ENCODE measurements at regions not wholly inside any gene's neighbourhood (a gene's known extent, or its start where the extent isn't known, plus 50 kb on each side); places are given as distances from the start of the nearest gene placed in this dataset.
"Not testable (repeated sequence)": the region's sequence is repeated elsewhere in the genome, so short reads cannot be mapped to it uniquely, and the experiment has no call there.

DNA sequence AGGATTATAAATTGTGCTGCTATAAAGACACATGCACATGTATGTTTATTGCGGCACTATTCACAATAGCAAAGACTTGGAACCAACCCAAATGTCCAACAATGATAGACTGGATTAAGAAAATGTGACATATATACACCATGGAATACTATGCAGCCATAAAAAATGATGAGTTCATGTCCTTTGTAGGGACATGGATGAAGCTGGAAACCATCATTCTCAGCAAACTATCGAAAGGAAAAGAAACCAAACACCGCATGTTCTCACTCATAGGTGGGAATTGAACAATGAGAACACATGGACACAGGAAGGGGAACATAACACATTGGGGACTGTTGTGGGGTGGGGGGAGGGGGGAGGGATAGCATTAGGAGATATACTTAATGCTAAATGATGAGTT lies 67.8 kb upstream of the ETV3 start:
- not testable (repeated sequence) for DNase-seq

DNA sequence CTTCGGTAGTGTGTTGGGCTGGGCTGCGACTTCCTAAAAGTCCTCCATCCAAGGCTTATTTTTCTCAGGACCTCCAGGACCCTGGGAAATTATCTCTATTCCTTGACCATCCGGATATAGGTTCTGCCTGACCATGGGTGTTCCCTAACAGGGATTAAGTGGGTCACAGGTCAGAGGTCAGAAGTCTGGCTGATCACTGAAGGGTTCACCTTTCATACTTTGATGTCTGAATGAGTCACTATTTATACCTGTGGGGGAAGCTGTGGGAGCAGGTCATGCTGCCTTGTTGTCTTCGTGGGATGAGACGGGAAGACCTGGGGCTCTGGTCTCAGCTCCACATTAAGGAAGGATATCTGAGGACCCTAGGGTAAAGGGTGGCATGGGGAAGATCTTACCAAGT lies 65.0 kb upstream of the ETV3 start:
- DNase-seq, result no peak

DNA sequence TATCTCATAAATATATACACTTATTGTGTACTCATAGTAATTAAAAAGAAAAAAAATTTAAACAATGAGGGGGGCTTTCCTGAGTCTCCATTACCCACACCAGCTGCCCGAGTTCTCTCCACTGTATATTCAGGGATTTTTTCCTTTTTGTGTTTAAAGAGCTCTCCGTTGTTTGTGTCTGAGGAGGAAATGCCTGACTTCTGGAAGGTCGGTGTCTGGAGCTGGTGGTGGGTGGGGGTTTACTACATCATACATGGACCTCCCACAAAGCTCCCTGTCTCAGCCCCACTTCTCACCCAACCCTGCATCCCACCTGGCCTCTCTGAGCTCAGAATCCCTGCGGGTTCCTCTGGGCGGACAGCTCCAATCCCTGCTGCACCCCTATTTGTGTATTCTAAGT lies 64.1 kb upstream of the ETV3 start:
- DNase-seq, result no peak

DNA sequence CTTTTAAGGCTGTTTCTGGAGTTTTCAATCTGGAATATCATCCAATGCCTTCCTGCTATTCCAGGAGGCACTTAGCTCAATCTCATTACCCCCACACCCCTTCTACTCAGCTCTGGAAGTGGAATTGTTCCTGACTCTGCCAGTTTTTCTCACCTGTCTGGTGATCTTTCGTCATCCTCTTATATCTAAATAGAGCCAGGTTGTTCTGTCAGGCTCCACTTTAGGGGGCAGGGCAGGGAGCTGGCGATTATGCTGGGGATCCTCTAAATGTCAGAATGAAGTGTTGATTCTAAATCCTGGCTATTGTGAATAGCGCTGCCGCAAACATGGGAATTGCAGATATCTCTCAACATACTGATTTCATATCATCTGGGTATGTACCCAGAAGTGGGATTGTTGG lies 63.6 kb upstream of the ETV3 start:
- DNase-seq, result no peak

DNA sequence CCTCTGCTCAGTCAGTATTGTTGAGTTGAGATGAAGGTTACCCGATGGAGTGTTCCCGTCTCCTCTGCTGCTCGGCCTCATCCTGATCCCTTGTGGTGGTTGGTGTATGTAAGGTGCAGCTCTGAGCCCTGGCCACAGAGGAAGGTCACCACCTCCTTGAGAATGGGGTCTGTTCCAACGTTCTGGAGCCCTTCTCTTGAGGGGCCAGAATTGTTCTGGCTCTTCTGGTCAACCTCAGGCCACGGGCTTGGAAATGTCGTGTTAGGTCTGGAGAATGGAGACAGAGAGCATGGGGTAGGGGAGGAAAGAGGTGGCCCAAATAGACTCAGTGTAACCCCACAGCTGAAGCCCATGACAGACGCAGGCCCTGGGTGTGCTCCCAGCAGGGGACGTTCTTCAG lies 62.3 kb upstream of the ETV3 start:
- DNase-seq, result no peak

DNA sequence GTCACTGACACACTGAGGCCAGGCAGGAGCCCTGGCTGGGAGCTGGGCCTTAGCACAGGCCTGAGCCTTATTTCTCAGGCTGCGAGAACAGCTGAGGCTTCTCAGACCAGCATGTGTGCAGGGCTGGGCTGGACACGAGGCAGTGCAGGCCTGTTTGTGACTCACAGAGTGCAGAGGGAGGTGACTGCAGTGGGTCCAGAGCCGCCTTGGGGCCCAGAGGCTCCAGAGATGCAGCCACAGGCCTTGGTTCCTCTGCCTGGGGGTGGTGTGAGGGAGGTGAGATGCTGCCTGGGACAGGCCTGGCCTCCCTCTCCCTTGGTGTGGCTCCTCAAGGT lies 61.2 kb upstream of the ETV3 start:
- no peak for DNase-seq

DNA sequence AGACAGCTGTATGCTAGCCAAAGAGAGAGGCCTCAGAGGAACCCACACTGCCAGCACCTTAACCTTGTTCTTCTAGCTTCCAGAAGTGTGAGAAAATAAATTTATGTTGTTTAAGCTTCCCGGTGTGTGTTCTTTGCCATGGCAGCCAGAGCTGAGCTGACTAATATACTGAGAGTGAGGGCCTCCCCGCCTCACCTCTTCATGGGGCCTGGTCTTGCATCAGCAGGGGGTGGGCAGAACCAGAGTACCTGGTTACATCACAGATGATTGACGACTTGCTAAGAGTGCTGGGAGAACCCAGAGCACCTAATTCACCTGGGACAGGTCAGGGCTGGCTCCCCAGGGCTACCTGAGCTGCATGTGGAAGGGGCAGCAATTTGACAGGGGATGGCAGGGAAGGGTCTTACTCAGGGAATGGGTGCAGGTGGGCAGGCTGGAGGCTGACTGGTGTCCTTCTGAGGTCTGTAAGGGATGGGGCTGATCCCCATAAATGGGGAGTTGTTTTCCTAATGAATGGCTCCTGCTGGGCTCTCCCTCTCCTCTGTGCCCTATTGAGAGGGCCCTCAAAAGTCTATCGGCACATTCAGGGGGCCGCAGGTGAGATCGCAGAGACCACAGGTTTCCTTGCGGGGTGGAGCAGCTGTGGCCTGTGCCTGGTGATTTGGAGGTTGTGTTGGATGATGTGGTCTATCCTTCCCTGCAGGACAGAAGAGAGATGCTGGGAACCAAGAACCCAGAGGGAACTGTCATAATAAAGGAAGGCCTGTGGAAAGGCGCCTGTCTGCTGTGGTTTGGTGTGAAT lies 60.6 kb upstream of the ETV3 start:
- no peak for DNase-seq

DNA sequence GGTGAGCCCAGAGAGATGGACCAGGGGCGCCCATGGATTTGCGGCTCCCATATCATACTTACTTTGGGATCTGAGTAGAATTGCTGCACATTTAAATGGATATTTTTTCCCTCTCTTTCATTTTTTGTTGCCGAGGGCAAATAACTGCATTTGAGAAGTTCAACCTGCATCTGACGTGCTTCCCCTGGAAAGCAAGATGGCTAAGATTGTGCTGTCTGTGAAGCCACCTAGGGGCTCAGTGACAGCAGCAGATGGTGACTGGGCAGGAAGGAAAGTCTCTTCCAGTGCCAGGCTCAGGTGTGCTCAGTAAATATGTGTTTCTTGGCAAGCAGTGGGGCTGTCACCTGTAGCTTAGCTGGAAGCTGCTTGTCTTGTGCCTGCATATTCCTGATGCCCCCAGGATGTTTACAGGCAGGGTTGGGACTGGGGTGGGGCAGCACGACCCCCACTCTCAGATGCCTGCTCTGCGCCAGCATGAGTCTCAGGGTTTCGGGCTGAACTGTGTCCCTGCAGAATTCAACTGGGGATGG lies 59.8 kb upstream of the ETV3 start:
- no peak for DNase-seq

DNA sequence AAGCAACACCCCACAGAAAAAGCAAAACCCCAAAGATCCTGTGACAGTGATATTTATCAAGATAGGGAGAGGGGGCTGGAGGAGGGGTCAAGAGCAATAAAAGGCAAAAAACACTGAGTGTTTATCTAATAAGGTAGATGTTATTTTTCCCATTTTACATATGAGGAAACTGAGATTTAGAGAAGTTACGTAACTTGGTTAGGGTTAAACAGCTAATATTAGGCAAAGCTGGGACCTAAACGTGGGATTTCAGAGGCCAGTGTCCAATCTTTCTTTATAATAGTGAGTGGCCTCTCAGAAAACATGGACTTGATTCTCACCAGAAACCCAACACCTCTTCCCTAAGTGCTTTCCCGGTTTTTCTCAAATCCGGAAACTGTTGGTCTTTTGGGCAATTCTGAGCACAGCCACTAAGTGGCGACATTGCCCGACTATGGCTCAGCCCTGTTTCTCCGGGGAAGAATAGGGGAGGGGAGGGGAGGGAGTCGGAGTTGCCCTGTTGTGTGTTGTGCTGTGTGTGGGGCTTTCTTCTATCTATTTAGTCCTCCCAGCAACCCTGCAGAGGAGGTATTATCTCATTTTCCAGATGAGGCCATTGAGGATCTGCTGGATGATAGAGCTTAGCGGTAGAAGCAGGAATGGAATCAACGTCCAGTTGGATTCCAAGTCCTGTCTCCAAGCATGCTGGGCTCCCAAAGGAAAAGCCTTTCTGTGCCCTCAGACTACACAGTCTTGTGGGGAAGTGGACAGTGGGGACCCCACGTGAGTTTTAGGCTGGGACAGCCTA lies 58.7 kb upstream of the ETV3 start:
- DNase-seq, result peak; percentile 28

DNA sequence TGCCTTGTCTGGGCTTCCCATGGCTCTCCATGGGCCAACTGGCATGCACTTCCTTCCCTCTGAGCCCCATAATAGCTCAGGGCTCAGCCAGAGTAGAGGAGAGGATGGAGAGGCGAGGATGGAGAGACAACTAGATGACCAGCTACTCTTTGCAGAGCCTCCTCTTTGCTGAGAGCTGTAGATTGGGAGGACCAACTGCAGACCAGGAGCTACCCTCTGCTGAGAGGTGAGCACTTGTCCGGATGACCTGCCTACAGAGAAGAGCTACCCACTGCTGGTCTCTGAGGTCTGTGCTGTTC lies 58.0 kb upstream of the ETV3 start:
- DNase-seq, result no peak

DNA sequence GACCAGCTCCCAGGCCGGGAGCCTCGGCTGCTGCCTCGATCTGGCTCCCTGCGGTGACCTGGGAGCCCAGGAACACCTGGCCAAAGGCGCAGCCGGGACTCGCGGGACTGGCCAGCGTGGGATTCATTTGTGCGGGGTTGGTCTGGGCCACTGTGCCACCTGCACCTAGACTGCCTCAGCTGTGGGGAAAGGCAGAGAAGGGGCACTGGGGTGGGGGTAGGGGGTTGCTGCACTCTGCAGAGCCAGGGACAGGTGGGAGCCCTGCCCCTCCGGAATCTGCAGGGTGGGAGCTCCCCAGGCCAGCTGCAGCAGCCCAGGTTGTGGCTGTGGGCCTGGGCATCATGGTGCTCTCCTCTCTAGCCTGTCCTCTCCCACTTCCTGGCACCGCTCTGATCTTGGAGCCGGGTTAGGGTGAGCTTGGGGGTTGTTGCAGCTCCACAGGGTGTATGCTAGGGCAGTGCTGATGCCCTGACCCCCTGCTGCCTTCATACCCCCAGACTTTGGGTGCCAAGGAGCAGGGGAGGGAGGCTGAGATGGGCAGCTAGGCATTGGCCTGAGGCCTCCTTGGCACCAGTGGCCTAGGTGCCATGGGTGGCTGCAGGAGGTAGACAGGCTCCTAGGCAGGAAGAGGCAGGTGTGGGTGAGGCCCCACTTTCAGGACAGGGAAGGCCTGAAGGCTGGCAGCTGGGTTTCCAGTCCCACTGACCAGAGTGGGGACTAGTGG lies 57.5 kb upstream of the ETV3 start:
- no peak for DNase-seq

DNA sequence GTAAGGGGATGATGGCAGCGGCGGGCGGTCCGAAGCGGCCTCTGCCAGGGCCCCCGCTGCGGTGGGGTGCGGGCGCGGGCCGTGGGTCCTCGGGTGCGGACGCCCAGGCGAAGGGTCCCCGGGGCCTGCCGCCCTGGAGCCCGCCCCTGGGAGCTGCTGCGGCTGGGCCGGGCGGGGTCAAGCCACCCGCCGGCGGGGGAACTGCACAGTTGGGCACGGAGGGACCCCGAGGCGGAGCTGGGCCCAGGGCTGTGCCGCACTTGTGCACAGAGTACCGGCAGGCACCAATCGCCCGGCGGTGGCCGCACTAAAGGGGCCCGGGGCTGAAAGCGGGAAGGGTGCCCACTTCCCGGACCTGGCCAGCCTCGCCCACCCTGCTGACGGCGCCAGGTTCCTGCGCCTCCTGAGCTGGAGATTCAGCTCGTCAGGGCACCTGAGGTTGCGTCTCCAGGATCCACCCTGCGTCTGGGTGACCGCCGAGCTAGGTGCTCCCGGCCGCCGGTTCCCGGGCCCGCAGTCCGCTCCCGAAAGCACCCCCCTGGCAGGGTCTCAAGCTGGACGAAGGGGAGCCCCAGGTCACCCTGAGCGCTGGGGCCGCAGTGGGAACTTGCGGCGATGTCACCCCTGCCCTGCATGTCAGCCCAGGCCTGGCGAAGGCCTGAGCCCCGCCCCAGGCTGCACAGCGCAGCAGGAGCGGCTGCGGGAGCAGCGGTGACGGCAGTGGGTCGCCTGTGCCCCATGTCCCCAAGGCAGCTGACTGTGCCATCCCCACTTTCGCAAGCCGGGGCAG lies 56.7 kb upstream of the ETV3 start:
- no peak for DNase-seq

DNA sequence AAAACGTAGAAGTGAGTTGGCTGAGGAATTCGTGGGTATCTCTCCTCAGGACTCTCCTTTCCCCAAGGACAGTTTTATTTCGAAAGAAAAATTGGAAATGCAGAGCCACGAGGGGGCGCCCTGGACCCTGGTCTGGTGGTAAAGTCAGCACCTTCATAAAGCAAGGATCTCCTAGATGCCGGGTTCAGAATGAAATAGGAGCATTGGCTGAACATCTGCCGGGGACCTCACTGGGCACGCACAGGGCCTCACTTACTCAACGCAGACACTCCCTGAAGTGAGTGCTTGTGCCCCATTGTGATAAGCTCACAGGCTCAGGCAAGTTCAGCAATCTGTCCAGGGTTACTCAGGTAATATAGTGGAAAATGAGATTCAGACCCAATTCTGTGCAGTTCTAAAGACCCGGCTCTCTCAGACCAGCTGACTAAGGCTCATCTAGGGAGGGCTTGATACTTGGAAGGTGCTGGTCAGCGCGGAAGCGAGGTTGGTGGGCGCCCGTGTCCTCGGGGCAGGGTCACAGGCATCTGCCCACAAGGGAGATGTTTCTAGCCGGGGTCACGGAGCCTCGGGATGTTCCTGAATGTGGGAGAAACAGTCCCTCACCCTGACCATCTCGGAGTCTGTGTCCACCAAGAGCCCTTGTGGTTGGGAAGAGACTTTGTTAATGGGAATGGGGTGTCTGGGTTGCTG lies 55.7 kb upstream of the ETV3 start:
- DNase-seq, result peak; percentile 77

DNA sequence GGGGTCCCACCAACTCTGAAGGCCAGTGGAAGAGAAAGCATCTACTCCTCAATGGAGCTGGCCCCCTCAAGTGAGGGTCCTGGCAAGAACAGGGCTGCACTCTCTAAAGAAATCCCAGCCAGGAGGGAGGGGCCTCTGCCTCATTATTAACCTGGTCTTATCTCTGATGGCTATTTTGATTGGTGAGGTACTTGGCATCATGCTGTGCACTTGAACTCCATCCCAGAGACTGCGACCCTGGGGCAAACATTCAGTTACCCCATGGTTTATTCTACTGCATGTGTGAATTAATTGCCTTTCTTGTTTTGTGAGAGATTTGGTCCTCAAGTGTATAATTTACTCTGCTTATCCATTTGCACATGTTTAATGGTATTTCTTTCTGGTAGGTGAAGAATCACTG lies 55.0 kb upstream of the ETV3 start:
- DNase-seq, result no peak

DNA sequence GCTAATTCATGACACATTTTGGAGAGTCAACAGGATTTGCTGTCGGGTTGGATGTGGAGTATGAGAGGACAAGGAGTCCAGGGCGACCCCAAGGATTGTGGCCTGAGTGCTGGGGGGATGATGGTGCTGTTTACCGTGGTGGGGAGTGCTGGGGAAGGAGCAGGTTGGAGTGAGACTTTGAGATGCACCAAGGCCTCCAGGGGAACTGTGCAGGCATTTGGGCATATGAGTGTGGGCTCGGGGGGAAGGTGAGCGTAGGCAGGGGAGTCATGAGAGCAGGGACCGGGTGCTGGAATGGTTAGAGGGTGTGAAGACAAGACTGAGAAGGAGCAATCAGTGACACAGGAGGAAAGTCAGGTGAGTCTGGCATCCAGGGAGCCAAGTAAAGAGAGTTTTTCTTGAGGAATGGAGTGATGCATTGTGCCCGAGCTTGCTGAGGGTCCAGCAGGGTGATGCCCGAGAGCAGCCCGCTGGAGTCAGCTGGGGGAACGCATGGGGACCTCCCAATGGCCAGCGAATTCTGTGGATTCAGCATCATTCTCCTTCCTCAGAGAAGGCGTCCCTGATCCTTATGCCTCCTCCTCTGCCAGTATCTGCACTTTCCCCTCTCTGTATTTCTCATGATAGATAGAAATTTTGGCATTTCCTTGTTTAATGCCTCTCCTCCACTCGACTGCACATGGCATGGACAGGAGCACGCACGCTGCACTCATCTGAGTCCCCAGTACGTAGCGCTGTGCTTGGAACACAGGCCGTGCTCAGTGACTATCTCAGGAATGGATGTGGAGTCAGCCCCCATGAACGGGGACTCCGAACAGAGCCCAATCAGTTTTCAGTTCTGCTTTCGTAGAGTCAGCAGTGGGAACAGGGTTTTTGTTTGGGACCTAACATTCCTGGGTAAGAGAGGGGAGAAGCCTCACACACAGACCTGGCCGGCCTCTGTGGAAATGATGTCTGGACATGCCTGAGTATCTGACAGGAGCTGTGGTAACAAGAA lies 52.1 kb upstream of the ETV3 start:
- DNase-seq, result no peak

DNA sequence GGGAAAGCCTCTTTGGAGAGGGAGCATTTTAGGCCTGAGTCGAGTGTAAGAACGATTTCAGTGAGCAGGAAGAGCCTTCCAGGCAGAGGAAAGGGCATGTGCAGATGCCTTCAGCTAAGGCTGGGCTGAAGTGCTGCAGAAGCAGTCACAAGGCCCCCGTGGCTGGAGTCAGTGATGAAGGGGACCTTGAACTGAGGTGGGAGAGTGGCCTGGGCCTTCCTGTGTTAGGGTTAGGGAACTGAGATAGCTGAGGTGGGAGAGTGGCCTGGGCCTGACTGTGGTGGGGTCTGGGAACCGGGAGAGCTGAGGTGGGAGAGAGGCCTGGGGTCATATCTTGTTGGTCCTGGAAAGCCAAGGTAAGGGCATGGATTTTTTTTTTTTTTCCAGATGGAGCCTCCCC lies 50.9 kb upstream of the ETV3 start:
- no peak for DNase-seq

All from dermis blood vessel endothelial cell (primary cell).